SU-DHL-6 (cell line): ENCODE measurements at regions not wholly inside any gene's neighbourhood (a gene's known extent, or its start where the extent isn't known, plus 50 kb on each side); places are given as distances from the start of the nearest gene placed in this dataset.
"Not testable (repeated sequence)": the region's sequence is repeated elsewhere in the genome, so short reads cannot be mapped to it uniquely, and the experiment has no call there.

Experiments
- H2AFZ ChIP-seq: fragments of 200-600 bp; sonication (generic); 2 replicates; pipeline ENCODE4 v1.6.1; 2014; ENCODE audit warnings: low read depth, mild to moderate bottlenecking, moderate library complexity, mixed read lengths, antibody characterized with exemption, low read length; ENCODE audit not compliant: severe bottlenecking
- H3F3A ChIP-seq: fragments of 200-600 bp; shearing (Covaris generic); 2 replicates; pipeline ENCODE4 v1.6.0; 2016; ENCODE audit warnings: antibody characterized with exemption, mild to moderate bottlenecking; ENCODE audit not compliant: insufficient read depth
- H3K27ac ChIP-seq: fragments of 200-600 bp; sonication (generic); 2 replicates; pipeline ENCODE4 v1.5.1; 2016; ENCODE audit warnings: low read depth, mild to moderate bottlenecking, low read length, moderate library complexity, mixed read lengths
- H3K27me3 ChIP-seq: fragments of 200-600 bp; sonication (generic), shearing (Covaris generic); 2 replicates; pipeline ENCODE4 v1.6.0; 2014; ENCODE audit warnings: mild to moderate bottlenecking, low read length
- H3K36me3 ChIP-seq: fragments of 200-600 bp; sonication (generic); 2 replicates; pipeline ENCODE4 v1.6.1; 2014; ENCODE audit warnings: mild to moderate bottlenecking, low read length, mixed read lengths
- H3K4me2 ChIP-seq: fragments of 300-600, 200-600 bp; shearing (Covaris generic), sonication (generic); 2 replicates; pipeline ENCODE4 v1.6.0; 2014; ENCODE audit warnings: low read length, low read depth, mild to moderate bottlenecking; ENCODE audit not compliant: poor library complexity, severe bottlenecking
- H3K4me3 ChIP-seq: fragments of 200-600 bp; sonication (generic); 2 replicates; pipeline ENCODE4 v1.5.1; 2014; ENCODE audit warnings: antibody characterized with exemption, low read length, mild to moderate bottlenecking, mixed read lengths; ENCODE audit not compliant: insufficient read depth, poor library complexity, severe bottlenecking
- H3K79me2 ChIP-seq: fragments of 200-600 bp; sonication (generic); 2 replicates; pipeline ENCODE4 v1.6.1; 2014; ENCODE audit warnings: mild to moderate bottlenecking, low read length, moderate library complexity; ENCODE audit not compliant: insufficient read depth
- H3K9ac ChIP-seq: fragments of 200-600 bp; sonication (generic); 2 replicates; pipeline ENCODE4 v1.7.0; 2014; ENCODE audit warnings: mild to moderate bottlenecking, low read length
- H3K9me2 ChIP-seq: fragments of 200-600 bp; sonication (generic); replicated peaks from 2 replicates; pipeline ENCODE4 v1.6.1; 2014; ENCODE audit warnings: low read length; ENCODE audit not compliant: insufficient read depth
- H3K9me3 ChIP-seq: fragments of 200-600 bp; sonication (generic); 2 replicates; pipeline ENCODE4 v1.6.1; 2014; ENCODE audit warnings: low read length, mixed read lengths; ENCODE audit not compliant: insufficient read depth
- H4K20me1 ChIP-seq: fragments of 200-600 bp; sonication (generic); 2 replicates; pipeline ENCODE4 v1.6.1; 2014; ENCODE audit warnings: low read depth, mild to moderate bottlenecking, antibody characterized with exemption, low read length, moderate library complexity, mixed read lengths

- not testable (repeated sequence) for H3K79me2 ChIP-seq, H2AFZ ChIP-seq, H3K9ac ChIP-seq, H3K9me3 ChIP-seq, H3K9me2 ChIP-seq, H3K4me2 ChIP-seq, H4K20me1 ChIP-seq, H3K4me3 ChIP-seq, H3K36me3 ChIP-seq, H3K27me3 ChIP-seq, H3K27ac ChIP-seq, H3F3A ChIP-seq
Observed at GRCh38 chr7:150053396-150053795, 179.6 kb downstream of the ATP6V0E2 start.

- not testable (repeated sequence) for H3K36me3 ChIP-seq, H3K9ac ChIP-seq, H3K9me3 ChIP-seq, H3K27ac ChIP-seq, H3F3A ChIP-seq, H3K27me3 ChIP-seq, H3K4me3 ChIP-seq, H3K9me2 ChIP-seq, H3K79me2 ChIP-seq, H2AFZ ChIP-seq, H3K4me2 ChIP-seq, H4K20me1 ChIP-seq
Observed at GRCh38 chr7:150054242-150054641, 180.5 kb downstream of the ATP6V0E2 start.

- not testable (repeated sequence) for H3K27ac ChIP-seq, H3K4me3 ChIP-seq, H3K9me3 ChIP-seq, H3K9ac ChIP-seq, H3K36me3 ChIP-seq, H2AFZ ChIP-seq, H3K27me3 ChIP-seq, H4K20me1 ChIP-seq, H3K4me2 ChIP-seq, H3K9me2 ChIP-seq, H3K79me2 ChIP-seq, H3F3A ChIP-seq
Observed at GRCh38 chr7:150060259-150061221, 186.8 kb downstream of the ATP6V0E2 start.

- H3K9me3 ChIP-seq, H3K27ac ChIP-seq, H3K4me2 ChIP-seq, H3F3A ChIP-seq, H3K27me3 ChIP-seq, H3K9ac ChIP-seq, H3K9me2 ChIP-seq, H3K4me3 ChIP-seq, H3K36me3 ChIP-seq, H4K20me1 ChIP-seq, H3K79me2 ChIP-seq, H2AFZ ChIP-seq: not testable (repeated sequence)
Observed at GRCh38 chr7:150063195-150063594, 189.4 kb downstream of the ATP6V0E2 start.

GRCh38 chr7:150069555-150070313, 196.0 kb downstream of the ATP6V0E2 start:
- not testable (repeated sequence) for H3K79me2 ChIP-seq, H3K27me3 ChIP-seq, H3K9me3 ChIP-seq, H3K4me3 ChIP-seq, H4K20me1 ChIP-seq, H3F3A ChIP-seq, H3K4me2 ChIP-seq, H3K27ac ChIP-seq, H3K36me3 ChIP-seq, H2AFZ ChIP-seq, H3K9me2 ChIP-seq, H3K9ac ChIP-seq

- H3K9ac ChIP-seq, H3K27ac ChIP-seq, H3K36me3 ChIP-seq, H4K20me1 ChIP-seq, H3F3A ChIP-seq, H3K4me2 ChIP-seq, H3K4me3 ChIP-seq, H3K27me3 ChIP-seq, H2AFZ ChIP-seq, H3K9me2 ChIP-seq, H3K79me2 ChIP-seq, H3K9me3 ChIP-seq: not testable (repeated sequence)
Observed at GRCh38 chr7:150077543-150077942, 203.8 kb downstream of the ATP6V0E2 start.

GRCh38 chr7:150081865-150082264, 208.1 kb downstream of the ATP6V0E2 start:
- not testable (repeated sequence) for H4K20me1 ChIP-seq, H3K4me2 ChIP-seq, H3K27ac ChIP-seq, H3K27me3 ChIP-seq, H3K9me2 ChIP-seq, H3K4me3 ChIP-seq, H3K36me3 ChIP-seq, H3K9me3 ChIP-seq, H3K79me2 ChIP-seq, H3K9ac ChIP-seq, H2AFZ ChIP-seq, H3F3A ChIP-seq

GRCh38 chr7:150084724-150085123, 211.0 kb downstream of the ATP6V0E2 start:
- H2AFZ ChIP-seq, H3K27ac ChIP-seq, H3K4me2 ChIP-seq, H3K79me2 ChIP-seq, H3K9me2 ChIP-seq, H3K4me3 ChIP-seq, H3F3A ChIP-seq, H3K36me3 ChIP-seq, H3K27me3 ChIP-seq, H3K9me3 ChIP-seq, H4K20me1 ChIP-seq, H3K9ac ChIP-seq: not testable (repeated sequence)
